MM.1S (cell line): ENCODE measurements at regions not wholly inside any gene's neighbourhood (a gene's known extent, or its start where the extent isn't known, plus 50 kb on each side); places are given as distances from the start of the nearest gene placed in this dataset.
"Not testable (repeated sequence)": the region's sequence is repeated elsewhere in the genome, so short reads cannot be mapped to it uniquely, and the experiment has no call there.

Source experiments
- DNase-seq: peaks from one replicate; pipeline ENCODE4 v3.0.0-alpha.2; 2015
- H2AFZ ChIP-seq: fragments of 300-600 bp; sonication (generic); 2 replicates; pipeline ENCODE4 v1.6.0; 2016; ENCODE audit warnings: antibody characterized with exemption, low read length
- H3F3A ChIP-seq: fragments of 300-600 bp; sonication (generic); 2 replicates; pipeline ENCODE4 v1.6.1; 2016; ENCODE audit warnings: mild to moderate bottlenecking, antibody characterized with exemption, low read length, moderate library complexity, mixed read lengths; ENCODE audit not compliant: insufficient read depth
- H3K27ac ChIP-seq: fragments of 300-600 bp; sonication (generic); 2 replicates; pipeline ENCODE4 v1.5.1; 2016; ENCODE audit warnings: mild to moderate bottlenecking, low read length
- H3K27me3 ChIP-seq: fragments of 300-600 bp; sonication (generic); replicated peaks from 2 replicates; pipeline ENCODE4 v1.6.0; 2016; ENCODE audit warnings: low read length; ENCODE audit not compliant: insufficient read depth
- H3K36me3 ChIP-seq: fragments of 300-600 bp; sonication (generic); replicated peaks from 2 replicates; pipeline ENCODE4 v1.6.1; 2016; ENCODE audit warnings: mild to moderate bottlenecking, low read length, mixed read lengths; ENCODE audit not compliant: insufficient read depth
- H3K4me1 ChIP-seq: fragments of 300-600 bp; sonication (generic); 2 replicates; pipeline ENCODE4 v1.6.1; 2016; ENCODE audit warnings: low read length, mixed read lengths
- H3K4me2 ChIP-seq: fragments of 300-600 bp; sonication (generic); 2 replicates; pipeline ENCODE4 v1.6.0; 2016; ENCODE audit warnings: low read depth, low read length
- H3K4me3 ChIP-seq: fragments of 300-600 bp; sonication (generic); 2 replicates; pipeline ENCODE4 v1.5.1; 2016; ENCODE audit warnings: low read length, mixed read lengths
- H3K79me2 ChIP-seq: fragments of 300-600 bp; sonication (generic); 2 replicates; pipeline ENCODE4 v1.6.1; 2016; ENCODE audit warnings: mixed run types, low read length, mixed read lengths
- H3K9ac ChIP-seq: fragments of 300-600 bp; sonication (generic); 2 replicates; pipeline ENCODE4 v1.6.1; 2016; ENCODE audit warnings: low read length, mixed read lengths
- H3K9me2 ChIP-seq: fragments of 300-600 bp; sonication (generic); replicated peaks from 2 replicates; pipeline ENCODE4 v1.6.1; 2016; ENCODE audit warnings: mild to moderate bottlenecking, low read length, mixed read lengths; ENCODE audit not compliant: insufficient read depth
- H3K9me3 ChIP-seq: fragments of 300-600 bp; sonication (generic); replicated peaks from 2 replicates; pipeline ENCODE4 v1.6.1; 2016; ENCODE audit warnings: mild to moderate bottlenecking, low read length, mixed read lengths; ENCODE audit not compliant: insufficient read depth
- H4K20me1 ChIP-seq: fragments of 300-600 bp; sonication (generic); 2 replicates; pipeline ENCODE4 v1.6.1; 2016; ENCODE audit warnings: mild to moderate bottlenecking, low read length, moderate library complexity, mixed read lengths; ENCODE audit not compliant: insufficient read depth
- EZH2 ChIP-seq: fragments of 300-600 bp; sonication (generic); optimal IDR thresholded peaks from 2 replicates; pipeline ENCODE3; 2017; ENCODE audit warnings: low read depth, mild to moderate bottlenecking, antibody characterized with exemption, low read length, mixed read lengths
- EZH2phosphoT487 ChIP-seq: fragments of 300-600 bp; sonication (generic); IDR thresholded peaks from 2 replicates; pipeline ENCODE4 v1.6.1; 2018; ENCODE audit warnings: antibody characterized with exemption, low read length
- TF ChIP-seq, protein P1 (sequence below): fragments of 300-600 bp; sonication (generic); IDR thresholded peaks from 2 replicates; pipeline ENCODE4 v1.5.1; 2016; ENCODE audit warnings: antibody characterized with exemption, low read length, mixed read lengths

DNA sequence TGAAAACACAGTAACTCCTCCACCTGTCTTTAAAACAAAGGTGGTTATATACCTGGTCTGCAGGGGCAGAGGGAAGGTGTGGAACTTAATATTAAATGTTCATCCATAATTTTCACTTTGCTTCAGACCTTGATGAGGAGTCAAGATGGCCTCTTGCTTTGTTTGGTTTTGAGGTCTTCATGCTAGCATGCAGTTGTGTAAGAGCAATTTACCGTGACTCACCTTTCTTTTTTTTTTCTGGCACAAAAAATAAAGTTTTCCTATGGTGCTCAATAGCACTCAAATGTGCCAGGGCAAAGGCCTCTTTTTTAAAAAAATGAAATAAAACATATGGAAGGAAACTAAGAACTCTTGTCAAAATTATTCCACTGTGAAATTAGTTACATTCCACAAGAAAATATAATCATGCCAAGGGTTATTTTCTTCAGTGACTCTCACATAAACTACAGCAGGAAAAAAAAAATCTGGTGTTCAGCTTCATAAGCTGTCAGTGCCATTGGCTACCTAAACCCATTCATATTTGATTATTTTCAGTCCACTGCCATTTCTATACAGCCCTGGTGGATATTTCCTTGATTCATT lies 128.2 kb downstream of the SLC7A11 start:
- Histone ChIP-seq H3K4me2 (no peak overlapping the region), H3K4me1 (peaks cover 14% of the 10 kb centered on the region), H3K9ac (no peak overlapping the region), H3K4me3 (no peak overlapping the region), H3K27ac (no peak overlapping the region), H3K9me2 (no peaks in the 10 kb centered on the region), H4K20me1 (no peaks in the 10 kb centered on the region), H3K27me3 (no peaks in the 10 kb centered on the region), H3K79me2 (no peaks in the 10 kb centered on the region), H3F3A (peaks cover 3% of the 10 kb centered on the region; the same call in 1 of the 2 replicates), H2AFZ (no peak overlapping the region), H3K36me3 (no peaks in the 10 kb centered on the region), H3K9me3 (no peaks in the 10 kb centered on the region)
- DNase-seq: no peak
- TF ChIP-seq EZH2: no peak
- TF ChIP-seq, protein P1, sequence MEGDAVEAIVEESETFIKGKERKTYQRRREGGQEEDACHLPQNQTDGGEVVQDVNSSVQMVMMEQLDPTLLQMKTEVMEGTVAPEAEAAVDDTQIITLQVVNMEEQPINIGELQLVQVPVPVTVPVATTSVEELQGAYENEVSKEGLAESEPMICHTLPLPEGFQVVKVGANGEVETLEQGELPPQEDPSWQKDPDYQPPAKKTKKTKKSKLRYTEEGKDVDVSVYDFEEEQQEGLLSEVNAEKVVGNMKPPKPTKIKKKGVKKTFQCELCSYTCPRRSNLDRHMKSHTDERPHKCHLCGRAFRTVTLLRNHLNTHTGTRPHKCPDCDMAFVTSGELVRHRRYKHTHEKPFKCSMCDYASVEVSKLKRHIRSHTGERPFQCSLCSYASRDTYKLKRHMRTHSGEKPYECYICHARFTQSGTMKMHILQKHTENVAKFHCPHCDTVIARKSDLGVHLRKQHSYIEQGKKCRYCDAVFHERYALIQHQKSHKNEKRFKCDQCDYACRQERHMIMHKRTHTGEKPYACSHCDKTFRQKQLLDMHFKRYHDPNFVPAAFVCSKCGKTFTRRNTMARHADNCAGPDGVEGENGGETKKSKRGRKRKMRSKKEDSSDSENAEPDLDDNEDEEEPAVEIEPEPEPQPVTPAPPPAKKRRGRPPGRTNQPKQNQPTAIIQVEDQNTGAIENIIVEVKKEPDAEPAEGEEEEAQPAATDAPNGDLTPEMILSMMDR: no peak
- no peak for TF ChIP-seq EZH2phosphoT487

- H2AFZ ChIP-seq, H3K27ac ChIP-seq, H3K9me2 ChIP-seq, H3K4me2 ChIP-seq, H3K27me3 ChIP-seq, H3K4me3 ChIP-seq, H3K9ac ChIP-seq, H3K9me3 ChIP-seq, H3K36me3 ChIP-seq, H3F3A ChIP-seq, DNase-seq, H3K79me2 ChIP-seq, H4K20me1 ChIP-seq: not testable (repeated sequence)
- H3K4me1 ChIP-seq: peaks cover 14% of the 10 kb centered on the region
Observed at GRCh38 chr4:138112890-138113289, 129.3 kb downstream of the SLC7A11 start.

GRCh38 chr4:138112389-138112788 lies 129.8 kb downstream of the SLC7A11 start:
- Histone ChIP-seq H3K79me2 (no peaks in the 10 kb centered on the region), H4K20me1 (no peaks in the 10 kb centered on the region), H3K9me3 (no peaks in the 10 kb centered on the region), H3K4me2 (no peak overlapping the region), H3K9me2 (no peaks in the 10 kb centered on the region), H3K27ac (no peak overlapping the region), H3K4me1 (peaks cover 14% of the 10 kb centered on the region), H3K27me3 (no peaks in the 10 kb centered on the region), H3K4me3 (no peak overlapping the region), H2AFZ (no peak overlapping the region), H3F3A (peaks cover 3% of the 10 kb centered on the region; the same call in 1 of the 2 replicates), H3K36me3 (no peaks in the 10 kb centered on the region), H3K9ac (no peak overlapping the region)
- no peak for DNase-seq
- TF ChIP-seq, protein P1: no peak
- TF ChIP-seq EZH2phosphoT487 (no peak), EZH2 (no peak)

- peaks cover 14% of the 10 kb centered on the region for H3K4me1 ChIP-seq
- no peaks in the 10 kb centered on the region for H3K9me2 ChIP-seq
- no peaks in the 10 kb centered on the region for H3K27me3 ChIP-seq
- H3K9me3 ChIP-seq: no peaks in the 10 kb centered on the region
- H2AFZ ChIP-seq: no peak overlapping the region
- no peaks in the 10 kb centered on the region for H3K79me2 ChIP-seq
- H3K9ac ChIP-seq: no peak overlapping the region
- no peak for DNase-seq
- no peaks in the 10 kb centered on the region for H3K36me3 ChIP-seq
- H3K4me2 ChIP-seq: no peak overlapping the region
- no peak overlapping the region for H3K27ac ChIP-seq
- no peaks in the 10 kb centered on the region for H4K20me1 ChIP-seq
- no peak overlapping the region for H3K4me3 ChIP-seq
- TF ChIP-seq, protein P1: no peak
- TF ChIP-seq EZH2phosphoT487 (no peak), EZH2 (no peak)
- peaks cover 3% of the 10 kb centered on the region; the same call in 1 of the 2 replicates for H3F3A ChIP-seq
Observed at GRCh38 chr4:138111462-138112000, 130.6 kb downstream of the SLC7A11 start.
